Stimulated activated CD8-positive, alpha-beta memory T cell treated with anti-CD3 and anti-CD28 coated beads, Interleukin-7, amount 100 ng/mL, for 4 hours (primary cell): ENCODE measurements at regions not wholly inside any gene's neighbourhood (a gene's known extent, or its start where the extent isn't known, plus 50 kb on each side); places are given as distances from the start of the nearest gene placed in this dataset.

Experiments
- DNase-seq, 2 donors: peaks; one replicate each; pipeline ENCODE4 v3.0.0-alpha.2; 2020; ENCODE audit warnings: low read depth in 2 of 2

DNA sequence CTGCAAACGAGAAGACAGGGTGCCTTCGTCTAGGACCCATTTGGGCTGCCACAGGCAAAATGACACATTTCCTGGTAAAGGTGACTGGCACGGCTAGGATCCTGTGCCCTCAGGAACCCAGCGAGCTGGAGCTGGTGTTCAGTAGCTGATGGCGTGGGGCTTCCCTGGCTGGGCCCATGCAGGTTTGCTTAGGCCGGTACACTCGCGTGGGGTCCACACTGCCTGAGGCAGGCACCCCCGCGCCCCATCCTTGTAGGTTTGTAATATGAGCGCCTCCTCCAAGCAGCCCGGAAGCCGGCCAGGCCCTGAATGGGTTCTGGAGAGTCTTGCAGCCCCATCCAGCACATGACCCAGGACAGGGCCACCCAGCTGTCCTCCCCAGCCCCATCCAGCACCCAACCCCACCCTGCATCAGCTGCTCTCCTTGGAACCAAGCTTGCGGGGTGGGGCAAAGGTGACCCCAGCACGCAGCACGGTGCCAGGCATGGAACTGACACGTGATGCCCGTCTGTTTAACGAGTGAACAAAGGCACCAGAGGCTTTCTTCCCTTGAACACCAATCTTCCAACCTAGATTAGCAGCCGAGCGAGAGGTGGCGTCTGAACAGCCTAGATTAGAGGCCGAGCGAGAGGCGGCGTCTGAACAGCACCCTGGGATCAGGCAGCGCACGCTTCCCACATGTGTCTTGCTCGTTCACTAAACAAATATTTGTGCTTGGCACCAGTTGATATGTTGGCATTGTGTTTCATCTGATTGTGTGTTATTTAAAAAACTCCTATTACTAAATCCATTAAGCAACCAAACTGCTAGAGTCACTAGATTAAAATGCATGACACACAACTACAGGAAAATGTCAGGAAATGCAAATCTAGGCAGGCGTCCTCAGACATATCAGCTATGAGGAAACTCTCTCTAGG lies 112.1 kb downstream of the DLL1 start:
- no peak for DNase-seq

DNA sequence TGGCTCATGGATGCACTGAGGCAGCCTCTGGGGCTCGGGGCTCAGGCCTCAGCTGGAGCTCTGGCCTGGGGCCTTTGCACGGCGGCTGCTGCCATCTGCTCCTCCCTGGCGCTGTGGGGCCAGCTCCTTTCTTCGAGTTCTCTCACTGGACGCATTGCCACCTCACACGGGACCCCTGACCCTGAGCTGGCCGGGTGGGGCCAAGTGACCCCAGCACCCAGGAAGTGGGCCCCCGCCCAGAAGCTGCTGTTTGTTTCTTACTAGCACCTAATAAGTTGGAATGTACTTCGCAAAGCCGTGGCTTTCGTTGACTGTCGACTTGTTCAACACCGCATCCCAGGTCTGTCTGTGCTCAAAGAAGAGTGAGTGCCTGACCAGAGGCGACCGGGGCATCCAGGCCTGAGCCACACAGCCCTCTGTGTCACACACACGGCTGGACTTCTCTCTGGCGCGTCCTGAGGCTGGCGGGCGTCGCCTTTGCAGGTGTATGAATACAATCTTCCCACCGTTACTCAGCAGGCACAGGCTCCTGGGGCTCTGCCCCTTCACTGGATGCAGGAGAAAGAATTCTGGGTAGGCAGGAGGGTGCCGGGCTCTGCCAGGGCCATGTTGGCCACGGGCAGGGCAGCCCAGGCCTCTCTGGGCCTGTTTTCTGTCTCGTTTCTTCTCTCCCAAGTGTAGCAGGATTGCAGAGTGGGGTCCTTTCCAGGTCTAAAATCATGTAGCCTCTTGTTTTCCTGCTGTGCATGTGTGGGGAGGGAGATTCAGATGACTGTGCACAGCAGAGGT lies 112.9 kb downstream of the DLL1 start:
- DNase-seq, result no peak

GRCh38 chr6:170176898-170177771 lies 113.7 kb downstream of the DLL1 start:
- DNase-seq, result no peak

GRCh38 chr6:170176136-170176897 lies 114.6 kb downstream of the DLL1 start:
- DNase-seq, result no peak

- DNase-seq, result no peak
These were observed 115.2 kb downstream of the DLL1 start for GRCh38 chr6:170175644-170176135.

- DNase-seq, result no peak
These were observed 115.9 kb downstream of the DLL1 start for GRCh38 chr6:170174771-170175643.

DNA sequence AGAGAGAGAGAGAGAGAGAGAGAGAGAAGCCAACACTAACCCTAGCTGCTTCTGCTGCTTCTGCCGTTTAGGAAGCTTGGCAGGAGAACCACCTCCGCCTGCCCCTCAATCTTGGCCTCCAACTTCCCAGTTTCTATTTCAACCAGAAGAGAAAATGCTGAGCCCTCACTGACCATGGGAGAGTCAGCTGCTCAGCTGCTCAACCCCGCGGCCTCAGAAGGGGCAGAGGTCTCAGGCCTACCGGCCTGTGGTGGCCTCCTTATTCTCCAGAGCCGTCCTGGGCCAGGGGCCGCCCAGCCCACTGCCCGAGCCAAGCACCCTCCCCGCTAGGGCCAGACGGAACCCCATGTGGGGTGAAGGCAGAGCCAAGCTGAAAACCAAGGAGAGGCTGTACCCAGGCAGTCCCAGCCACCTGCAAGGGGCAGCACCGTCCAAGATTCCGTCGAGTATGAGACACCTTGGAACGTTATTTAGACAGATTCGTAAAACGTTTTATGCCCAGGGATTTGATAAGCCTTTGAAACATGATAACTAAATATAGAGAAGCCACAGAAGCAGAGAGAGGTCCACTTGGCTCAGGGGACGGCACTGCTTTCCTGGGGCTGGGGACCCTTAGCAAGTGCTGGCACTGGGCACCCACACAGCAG lies 116.6 kb downstream of the DLL1 start:
- no peak for DNase-seq

DNA sequence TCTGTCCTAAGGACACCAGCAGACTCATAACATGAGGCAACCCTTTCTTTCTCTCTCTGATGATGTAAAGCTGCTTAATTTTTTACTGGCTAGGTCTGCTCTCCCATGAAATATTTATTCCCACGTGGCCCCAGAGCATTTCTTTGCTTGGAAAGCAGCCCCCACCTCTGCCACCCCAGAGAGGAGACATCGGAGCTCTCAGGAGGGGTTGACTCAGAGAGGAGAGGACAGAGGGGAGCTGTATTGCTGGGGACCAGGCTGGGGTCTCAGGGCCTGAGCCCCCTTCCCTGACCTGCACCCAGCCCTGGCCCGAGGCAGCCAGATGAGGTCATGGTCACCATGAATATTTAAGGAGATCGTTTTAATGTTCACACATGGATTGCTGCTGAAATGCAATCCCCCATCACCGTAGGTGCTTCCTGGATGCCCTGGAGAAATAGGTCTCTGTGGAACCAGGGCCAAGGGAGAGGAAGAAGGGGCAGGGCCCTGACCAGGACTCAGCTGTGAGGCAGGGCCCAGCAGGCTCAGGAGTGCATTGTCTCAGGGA lies 117.5 kb downstream of the DLL1 start:
- no peak for DNase-seq

DNA sequence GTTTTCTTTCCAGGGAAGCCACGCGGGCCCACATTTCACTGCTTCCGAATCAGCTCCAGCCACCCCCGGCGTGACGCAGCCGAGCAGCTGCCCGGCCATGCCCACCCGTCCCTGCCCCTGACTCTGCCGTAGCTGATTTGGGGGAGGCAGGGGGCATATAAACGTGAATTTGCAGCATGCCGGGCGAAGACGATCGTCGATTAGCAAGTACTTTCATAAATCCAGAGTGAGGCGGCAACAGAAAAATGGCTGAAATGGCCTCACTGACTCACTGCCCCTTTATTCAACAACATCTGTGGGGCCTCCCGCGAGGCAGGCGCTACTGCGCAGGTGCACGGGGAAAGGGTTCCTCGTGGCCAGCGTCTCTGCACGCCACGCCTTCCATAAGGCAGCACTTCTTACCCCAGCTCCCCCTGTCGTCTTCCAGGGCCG lies 118.0 kb downstream of the DLL1 start:
- no peak for DNase-seq

- DNase-seq, result no peak
These were observed 118.5 kb downstream of the DLL1 start for GRCh38 chr6:170172392-170172791.

- no peak for DNase-seq
These were observed 123.2 kb downstream of the DLL1 start for GRCh38 chr6:170167657-170168159.

DNA sequence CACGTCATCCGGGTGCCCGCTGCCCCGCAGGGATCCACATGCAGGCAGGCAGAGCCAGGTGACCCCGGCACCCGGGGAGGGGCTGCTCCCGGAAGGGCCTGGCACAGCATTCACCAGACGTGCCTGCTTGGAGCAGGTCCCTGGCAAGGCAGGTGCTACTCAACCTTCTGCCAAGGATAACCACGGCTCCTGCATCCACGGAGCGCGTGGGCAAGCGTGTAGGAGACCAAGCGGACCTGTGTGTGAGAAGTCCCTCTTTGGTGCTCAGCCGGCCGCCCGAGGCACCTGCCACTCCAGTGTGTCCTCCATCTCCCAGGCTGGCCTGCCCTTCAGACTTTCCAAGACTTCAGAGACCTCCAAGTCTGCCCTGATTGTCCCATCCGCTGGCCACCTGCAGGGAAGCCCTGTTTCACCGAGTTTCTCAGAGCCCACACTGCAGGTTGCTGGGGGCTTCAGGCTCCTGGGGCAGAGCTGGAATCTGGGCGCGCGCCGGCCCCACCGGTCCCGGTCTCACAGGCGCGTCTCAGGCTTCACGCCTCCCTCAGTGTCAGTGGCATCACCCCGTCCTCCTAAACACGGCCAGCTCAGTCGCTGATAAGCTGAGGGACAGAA lies 124.3 kb downstream of the DLL1 start:
- no peak for DNase-seq

DNA sequence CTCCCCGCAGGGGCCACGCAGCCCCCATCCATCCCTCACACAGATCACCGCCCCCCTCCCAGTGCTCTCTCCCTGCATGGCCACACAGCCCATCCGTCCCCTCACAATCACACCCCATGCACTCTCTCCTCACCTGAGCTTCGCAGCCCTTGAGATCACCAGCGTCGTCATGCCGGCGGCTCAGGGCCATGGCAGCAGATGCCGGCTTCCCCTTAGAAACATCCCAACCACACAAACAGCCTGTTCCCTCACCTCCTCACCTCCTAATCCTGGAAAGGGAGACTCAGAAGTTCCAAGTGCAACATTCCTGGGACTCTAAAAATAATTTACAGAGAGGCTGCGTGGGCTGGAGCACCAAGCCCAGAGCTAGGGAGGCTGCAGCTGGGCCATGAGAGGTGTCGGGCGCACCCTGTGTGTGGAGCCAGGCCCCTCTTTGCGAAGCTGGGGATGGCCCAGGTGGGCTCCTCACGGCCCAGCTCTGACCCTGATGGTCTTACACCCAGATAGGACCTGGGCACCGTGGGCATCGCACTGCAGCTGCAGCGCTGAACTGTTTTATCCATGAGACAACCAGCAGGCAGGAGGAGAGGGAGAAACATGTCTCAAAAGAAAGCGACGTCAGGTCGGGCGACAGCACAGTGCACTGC lies 125.3 kb downstream of the DLL1 start:
- DNase-seq, result no peak

- no peak for DNase-seq
These were observed 125.8 kb downstream of the DLL1 start for GRCh38 chr6:170165085-170165470.

DNA sequence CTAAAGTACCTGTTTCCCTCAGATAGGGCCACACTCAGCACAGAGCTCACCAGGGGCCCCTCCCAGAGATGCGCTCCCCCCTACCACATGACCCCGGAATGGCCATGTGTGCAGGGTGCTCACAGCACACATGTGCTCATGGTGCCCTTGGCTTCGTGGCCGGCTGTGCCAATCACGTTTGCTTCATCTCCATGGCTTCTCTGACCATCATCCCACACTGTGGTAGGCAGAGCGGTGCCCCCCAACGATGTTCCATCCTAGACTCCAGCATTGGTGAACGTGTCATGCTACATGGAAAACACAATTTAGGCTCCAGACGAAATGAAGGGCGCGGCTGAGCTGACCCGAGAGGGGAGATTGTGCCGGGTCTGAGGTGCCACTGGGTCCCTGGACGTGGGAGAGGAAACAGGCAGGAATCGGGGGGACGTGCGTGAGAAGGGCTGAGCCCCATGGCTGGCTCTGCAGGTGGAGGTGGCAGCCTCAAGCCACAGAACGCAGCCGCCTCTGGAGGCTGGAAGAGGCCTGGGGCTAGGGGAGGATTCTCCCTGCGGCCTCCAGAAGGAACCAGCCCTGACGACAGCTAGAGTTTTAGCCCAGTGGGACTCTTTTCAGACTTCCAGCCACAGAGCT lies 126.5 kb downstream of the DLL1 start:
- DNase-seq, result no peak

DNA sequence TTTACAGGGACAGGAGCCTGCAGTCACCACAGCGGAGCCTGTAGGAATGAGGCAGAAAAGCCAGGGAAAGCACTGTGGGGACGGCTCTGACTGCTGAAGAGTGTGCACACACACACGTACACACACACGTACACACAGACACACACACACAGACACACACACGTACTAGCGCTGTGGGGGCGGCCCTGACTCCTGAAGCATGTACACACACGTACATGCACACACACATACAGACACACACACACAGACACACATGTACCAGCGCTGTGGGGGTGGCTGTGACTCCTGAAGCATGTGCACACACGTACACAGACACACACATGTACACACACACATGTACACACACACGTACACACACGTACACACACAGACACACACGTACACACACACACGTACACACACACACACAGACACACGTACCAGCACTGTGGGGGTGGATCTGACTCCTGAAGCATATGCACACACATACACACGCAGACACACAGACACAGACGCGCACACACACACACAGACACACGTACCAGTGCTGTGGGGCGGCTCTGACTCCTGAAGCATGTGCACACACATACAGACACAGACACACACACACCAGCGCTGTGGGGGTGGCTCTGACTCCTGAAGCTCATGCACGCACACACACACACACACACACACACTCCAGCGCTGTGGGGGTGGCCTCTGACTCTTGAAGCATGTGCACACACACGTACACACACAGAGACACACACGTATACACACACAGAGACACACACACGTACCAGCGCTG lies 127.3 kb downstream of the DLL1 start:
- no peak for DNase-seq
